Karpas-422 (cell line): ENCODE measurements at regions not wholly inside any gene's neighbourhood (a gene's known extent, or its start where the extent isn't known, plus 50 kb on each side); places are given as distances from the start of the nearest gene placed in this dataset. TPM values are rescaled to one million over a fixed set of nuclear protein-coding genes. Genes with fewer than 3 reads are reported as not detected.

Experiments used
- small RNA-seq: library from RNA; depleted of rRNA; stranded (forward); fragments of <200 nt; gene quantifications from one replicate; pipeline ENCODE3, GENCODE V24; 2014

Small RNA genes in the stretch of these regions (small RNA-seq; reads per million reads assigned to genes)
- gene AC233263.1, result not detected
- gene AC233263.2, result not detected
- gene IGKV1D-35, result not detected
- not detected for gene IGKV2D-19
- not detected for gene IGKV2D-36
- gene IGKV2D-38, result not detected
- gene IGKV3D-25, result not detected
